ENCODE measurements at regions not wholly inside any gene's neighbourhood (a gene's known extent, or its start where the extent isn't known, plus 50 kb on each side); places are given as distances from the start of the nearest gene placed in this dataset.

- no peak overlapping the region for H3K9ac ChIP-seq
- DNase-seq (ENCODE audit: low spot score), result no peak
These were observed 230.6 kb upstream of the CNTN3 start for GRCh38 chr3:74845081-74845480.

GRCh38 chr3:74844428-74844827 lies 230.0 kb upstream of the CNTN3 start:
- no peak overlapping the region for H3K4me3 Mint-ChIP-seq
- no peak for DNase-seq (ENCODE audit: low spot score)
- TF ChIP-seq EZH2phosphoT487 (IDR thresholded peaks at IDR 0.05) (no peak), EZH2 (IDR thresholded peaks at IDR 0.05) (no peak), CTCF (IDR thresholded peaks at IDR 0.05) (no peak)
- no peaks in the 10 kb centered on the region for H3K79me2 ChIP-seq (ENCODE audit: low read depth)
- H3F3A ChIP-seq (ENCODE audit: low read depth), result no peaks in the 10 kb centered on the region
- H3K9ac ChIP-seq, result no peak overlapping the region
- H3K9me3 ChIP-seq (ENCODE audit: low read depth), result no peaks in the 10 kb centered on the region
- H3K27ac Mint-ChIP-seq, result no peak overlapping the region
- no peaks in the 10 kb centered on the region for H4K20me1 ChIP-seq (ENCODE audit: low read depth)
- no peaks in the 10 kb centered on the region for H3K36me3 ChIP-seq
- no peaks in the 10 kb centered on the region for H3K27me3 ChIP-seq
- H3K9me3 Mint-ChIP-seq, result no peaks in the 10 kb centered on the region
- peaks cover 2% of the 10 kb centered on the region for H3K27me3 Mint-ChIP-seq (ENCODE audit: insufficient read depth, low read depth)
- no peak overlapping the region for H3K4me2 ChIP-seq
- no peak overlapping the region for H2AFZ ChIP-seq (replicated peaks)
- H3K27ac ChIP-seq, result no peak overlapping the region
- H3K4me3 ChIP-seq, result no peak overlapping the region
- no peaks in the 10 kb centered on the region for H3K36me3 Mint-ChIP-seq
- peaks cover 29% of the 10 kb centered on the region for H3K4me1 Mint-ChIP-seq
- no peaks in the 10 kb centered on the region for H3K4me1 ChIP-seq

More at GRCh38 chr3:74845081-74845480, 230.6 kb upstream of the CNTN3 start:
- no peaks in the 10 kb centered on the region for H3K36me3 Mint-ChIP-seq
- no peaks in the 10 kb centered on the region for H3K79me2 ChIP-seq (ENCODE audit: low read depth)
- peaks cover 22% of the 10 kb centered on the region for H3K4me1 Mint-ChIP-seq
- H3K27me3 ChIP-seq, result no peaks in the 10 kb centered on the region
- no peaks in the 10 kb centered on the region for H3K4me1 ChIP-seq
- H3K4me3 ChIP-seq, result no peak overlapping the region
- TF ChIP-seq EZH2phosphoT487 (IDR thresholded peaks at IDR 0.05) (no peak), CTCF (IDR thresholded peaks at IDR 0.05) (no peak), EZH2 (IDR thresholded peaks at IDR 0.05) (no peak)
- no peaks in the 10 kb centered on the region for H4K20me1 ChIP-seq (ENCODE audit: low read depth)
- no peak overlapping the region for H3K27ac Mint-ChIP-seq
- no peak overlapping the region for H3K4me3 Mint-ChIP-seq
- no peak overlapping the region for H2AFZ ChIP-seq (replicated peaks)
- no peaks in the 10 kb centered on the region for H3K9me3 ChIP-seq (ENCODE audit: low read depth)
- no peaks in the 10 kb centered on the region for H3F3A ChIP-seq (ENCODE audit: low read depth)
- H3K36me3 ChIP-seq, result no peaks in the 10 kb centered on the region
- no peaks in the 10 kb centered on the region for H3K9me3 Mint-ChIP-seq
- H3K27me3 Mint-ChIP-seq (ENCODE audit: insufficient read depth, low read depth), result peaks cover 2% of the 10 kb centered on the region
- no peak overlapping the region for H3K27ac ChIP-seq
- no peak overlapping the region for H3K4me2 ChIP-seq

- Histone ChIP-seq H3K4me1 (no peaks in the 10 kb centered on the region), H3K27ac (no peak overlapping the region), H3K4me3 (no peak overlapping the region), H3K36me3 (no peaks in the 10 kb centered on the region), H3F3A (ENCODE audit: low read depth) (no peaks in the 10 kb centered on the region), H3K4me2 (no peak overlapping the region), H3K79me2 (ENCODE audit: low read depth) (no peaks in the 10 kb centered on the region), H4K20me1 (ENCODE audit: low read depth) (no peaks in the 10 kb centered on the region), H2AFZ (replicated peaks) (no peak overlapping the region), H3K9me3 (ENCODE audit: low read depth) (no peaks in the 10 kb centered on the region), H3K27me3 (no peaks in the 10 kb centered on the region), H3K9ac (no peak overlapping the region)
- DNase-seq (ENCODE audit: low spot score), result no peak
- no peak overlapping the region for H3K4me3 Mint-ChIP-seq
- peaks cover 2% of the 10 kb centered on the region for H3K27me3 Mint-ChIP-seq (ENCODE audit: insufficient read depth, low read depth)
- H3K27ac Mint-ChIP-seq, result no peak overlapping the region
- TF ChIP-seq EZH2phosphoT487 (IDR thresholded peaks at IDR 0.05), result no peak
- TF ChIP-seq CTCF (IDR thresholded peaks at IDR 0.05), result no peak
- no peak for TF ChIP-seq EZH2 (IDR thresholded peaks at IDR 0.05)
- peaks cover 33% of the 10 kb centered on the region for H3K4me1 Mint-ChIP-seq
- H3K9me3 Mint-ChIP-seq, result no peaks in the 10 kb centered on the region
- H3K36me3 Mint-ChIP-seq, result no peaks in the 10 kb centered on the region
These were observed 228.2 kb upstream of the CNTN3 start for GRCh38 chr3:74842649-74843048.
